Tibial nerve (tissue), 4 donors: ENCODE measurements at regions not wholly inside any gene's neighbourhood (a gene's known extent, or its start where the extent isn't known, plus 50 kb on each side); places are given as distances from the start of the nearest gene placed in this dataset.

Source experiments
- DNase-seq, 2 donors: peaks; one replicate each; pipeline ENCODE4 v3.0.0-alpha.2; 2019; ENCODE audit warnings: low spot score in 2 of 2
- H3K27ac ChIP-seq, 4 donors: fragments of 200-600 bp; sonication (generic) in 3 of 4; one replicate each; pipeline ENCODE4 v1.5.1; 2017 to 2019; ENCODE audit warnings: mild to moderate bottlenecking in 1 of 4
- H3K27me3 ChIP-seq, 2 donors: fragments of 200-600 bp; sonication (generic) in 1 of 2; one replicate each; pipeline versions ENCODE4 v1.5.1 to v1.6.0; 2017 to 2019
- H3K36me3 ChIP-seq, 3 donors: fragments of 200-600 bp; sonication (generic); one replicate each; pipeline ENCODE4 v1.5.1; 2018 to 2019
- H3K4me1 ChIP-seq, 4 donors: fragments of 200-600 bp; sonication (generic) in 3 of 4; one replicate each; pipeline ENCODE4 v1.5.1; 2017 to 2019
- H3K4me3 ChIP-seq, 4 donors: fragments of 200-600 bp; sonication (generic) in 3 of 4; one replicate each; pipeline ENCODE4 v1.5.1; 2017 to 2019; ENCODE audit warnings: mild to moderate bottlenecking in 1 of 4, moderate library complexity in 1 of 4
- H3K9me3 ChIP-seq, 4 donors: fragments of 200-600 bp; sonication (generic) in 3 of 4; one replicate each; pipeline ENCODE4 v1.5.1; 2017 to 2019
- CTCF ChIP-seq, 5 experiments: fragments of 200-600 bp in 3 of 5; fragments of 450-650 bp in 2 of 5; sonication (generic) in 3 of 5; IDR thresholded peaks; one replicate each; pipeline ENCODE4 v1.5.1; 2016 to 2019; ENCODE audit warnings: antibody characterized with exemption in 5 of 5, mild to moderate bottlenecking in 3 of 5, moderate library complexity in 2 of 5
- EP300 ChIP-seq, 2 donors: sonication (generic); formaldehyde crosslinking; IDR thresholded peaks; one replicate each; pipeline ENCODE4 v1.6.1; 2017; ENCODE audit warnings: antibody characterized with exemption in 2 of 2, mild to moderate bottlenecking in 1 of 2
- POLR2A ChIP-seq, 2 donors: fragments of 450-650 bp; IDR thresholded peaks; one replicate each; pipeline ENCODE4 v1.6.1; 2017; ENCODE audit warnings: antibody characterized with exemption in 2 of 2, mild to moderate bottlenecking in 2 of 2, moderate library complexity in 2 of 2
- WGBS, 2 donors: methylation state at CpG; one replicate each; pipeline ENCODE4 v1.1.5; 2018; 5-methylcytosine and 5-hydroxymethylcytosine counted together

GRCh38 chr18:77619525-77619924 lies 369.9 kb downstream of the GALR1 start:
- no peak overlapping the region for H3K27ac ChIP-seq
- no peaks in the 10 kb centered on the region for H3K27me3 ChIP-seq
- H3K36me3 ChIP-seq = no peaks in the 10 kb centered on the region
- H3K4me1 ChIP-seq = peaks cover 0 to 18% (median 0%) of the 10 kb centered on the region in 4 donors
- no peak for DNase-seq
- H3K4me3 ChIP-seq = no peak overlapping the region
- H3K9me3 ChIP-seq = no peaks in the 10 kb centered on the region
- TF ChIP-seq EP300 (IDR thresholded peaks at IDR 0.05) (no peak), POLR2A (IDR thresholded peaks at IDR 0.05) (no peak), CTCF (IDR thresholded peaks at IDR 0.05) (no peak)

GRCh38 chr18:77622009-77622692 lies 372.5 kb downstream of the GALR1 start:
- Histone ChIP-seq H3K36me3 (no peaks in the 10 kb centered on the region), H3K9me3 (no peaks in the 10 kb centered on the region), H3K27ac (peak overlapping the region in 1 of 4 donors; percentile 60), H3K4me1 (peaks cover 0 to 18% (median 0%) of the 10 kb centered on the region in 4 donors), H3K27me3 (no peaks in the 10 kb centered on the region), H3K4me3 (peak overlapping the region in 2 of 4 donors; percentile 12 to 29)
- TF ChIP-seq EP300 (IDR thresholded peaks at IDR 0.05) (no peak), POLR2A (IDR thresholded peaks at IDR 0.05) (no peak), CTCF (IDR thresholded peaks at IDR 0.05) (no peak)
- peak in 1 of 2 donors; percentile 52 for DNase-seq
- 56 to 74% methylated on average over 8 of the region's 8 CpGs for WGBS, 2 donors

DNA sequence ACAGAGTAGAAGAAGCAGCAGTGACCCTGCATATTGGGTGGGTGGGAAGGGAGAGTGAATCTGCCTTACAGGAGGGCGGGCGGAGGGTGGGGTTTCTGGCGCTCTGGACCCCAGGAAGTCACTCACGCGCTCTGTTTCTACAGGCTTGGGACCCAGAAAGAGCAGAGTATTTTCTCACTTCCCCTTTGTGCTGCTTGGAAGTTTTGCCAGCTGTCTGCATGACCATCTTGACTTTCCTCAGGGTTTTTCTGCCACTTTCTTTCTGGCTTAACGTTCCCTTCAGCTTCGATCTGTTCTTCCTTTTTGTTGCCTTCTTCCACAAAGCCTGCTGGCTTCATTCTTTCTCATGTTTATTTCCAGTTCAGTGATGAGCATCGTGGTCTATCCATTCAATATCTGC lies 383.1 kb downstream of the GALR1 start:
- Histone ChIP-seq H3K36me3 (no peaks in the 10 kb centered on the region), H3K27me3 (no peaks in the 10 kb centered on the region), H3K4me1 (peaks cover 0 to 21% (median 0%) of the 10 kb centered on the region in 4 donors), H3K4me3 (no peak overlapping the region), H3K27ac (no peak overlapping the region), H3K9me3 (peaks cover 0 to 13% (median 0%) of the 10 kb centered on the region in 4 donors)
- TF ChIP-seq POLR2A (IDR thresholded peaks at IDR 0.05) = no peak
- TF ChIP-seq CTCF (IDR thresholded peaks at IDR 0.05) = no peak
- no peak for TF ChIP-seq EP300 (IDR thresholded peaks at IDR 0.05)
- DNase-seq = no peak
- WGBS, 2 donors = 62 to 72% methylated on average over 8 of the region's 8 CpGs

DNA sequence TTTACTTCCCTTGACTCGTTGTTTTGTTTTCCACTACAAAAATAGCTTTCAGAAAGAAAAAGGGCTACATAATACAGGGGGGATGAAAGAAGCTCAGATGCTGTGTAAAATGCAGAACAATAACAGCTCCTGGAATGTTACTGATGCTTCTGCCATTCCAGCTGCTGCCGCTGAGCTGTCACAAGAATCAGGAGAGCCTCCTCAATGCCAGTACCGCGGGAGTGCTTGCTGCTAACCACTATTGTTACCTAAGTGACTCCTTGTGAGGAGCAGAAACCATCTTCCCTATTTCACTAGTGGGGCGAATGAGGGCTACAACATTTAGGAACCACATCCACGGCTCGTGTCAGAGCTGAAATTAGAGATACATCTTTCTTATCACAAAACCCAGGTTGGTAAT lies 384.8 kb downstream of the GALR1 start:
- Histone ChIP-seq H3K4me3 (no peak overlapping the region), H3K9me3 (peaks cover 0 to 13% (median 0%) of the 10 kb centered on the region in 4 donors), H3K27me3 (no peaks in the 10 kb centered on the region), H3K4me1 (peaks cover 0 to 21% (median 0%) of the 10 kb centered on the region in 4 donors), H3K36me3 (no peaks in the 10 kb centered on the region), H3K27ac (no peak overlapping the region)
- WGBS, 2 donors = 73 to 79% methylated on average over 7 of the region's 7 CpGs
- no peak for DNase-seq
- TF ChIP-seq CTCF (IDR thresholded peaks at IDR 0.05) (no peak), POLR2A (IDR thresholded peaks at IDR 0.05) (no peak), EP300 (IDR thresholded peaks at IDR 0.05) (no peak)

- WGBS, 2 donors = 60 to 72% methylated on average over 9 of the region's 9 CpGs
- Histone ChIP-seq H3K4me1 (peaks cover 0 to 21% (median 0%) of the 10 kb centered on the region in 4 donors), H3K36me3 (no peaks in the 10 kb centered on the region), H3K4me3 (no peak overlapping the region), H3K27me3 (no peaks in the 10 kb centered on the region), H3K9me3 (peaks cover 0 to 13% (median 0%) of the 10 kb centered on the region in 4 donors), H3K27ac (no peak overlapping the region)
- TF ChIP-seq EP300 (IDR thresholded peaks at IDR 0.05) = no peak
- no peak for TF ChIP-seq POLR2A (IDR thresholded peaks at IDR 0.05)
- TF ChIP-seq CTCF (IDR thresholded peaks at IDR 0.05) = no peak
- DNase-seq = peak in 1 of 2 donors; percentile 52
Observed at GRCh38 chr18:77635451-77635850, 385.8 kb downstream of the GALR1 start.
